ENCODE measurements at regions not wholly inside any gene's neighbourhood (a gene's known extent, or its start where the extent isn't known, plus 50 kb on each side); places are given as distances from the start of the nearest gene placed in this dataset.

- no peaks in the 10 kb centered on the region for H3K4me1 ChIP-seq (ENCODE audit: control insufficient read depth in 3 of 3, insufficient read depth in 3 of 3, low read length in 3 of 3)
- H3K27ac ChIP-seq (ENCODE audit: low read depth, low read length): no peak overlapping the region
- H3K4me3 ChIP-seq (ENCODE audit: low read length in 3 of 3): no peak overlapping the region
- H3K27me3 ChIP-seq (ENCODE audit: control insufficient read depth in 3 of 3, insufficient read depth in 3 of 3, low read length in 3 of 3): no peaks in the 10 kb centered on the region
- no peak overlapping the region for H3K9ac ChIP-seq (ENCODE audit: low read depth in 1 of 3, low read length in 3 of 3)
- no peaks in the 10 kb centered on the region for H3K9me3 ChIP-seq (ENCODE audit: control insufficient read depth in 3 of 3, low read length in 3 of 3)
- H3K36me3 ChIP-seq (ENCODE audit: control insufficient read depth in 3 of 3, insufficient read depth in 3 of 3, low read length in 3 of 3): no peaks in the 10 kb centered on the region
Measured at GRCh38 chr11:127873478-127873877, 713.9 kb downstream of the ETS1 start.

- Histone ChIP-seq H3K9ac (ENCODE audit: low read depth in 1 of 3, low read length in 3 of 3) (no peak overlapping the region), H3K27me3 (ENCODE audit: control insufficient read depth in 3 of 3, insufficient read depth in 3 of 3, low read length in 3 of 3) (no peaks in the 10 kb centered on the region), H3K27ac (ENCODE audit: low read depth, low read length) (no peak overlapping the region), H3K4me3 (ENCODE audit: low read length in 3 of 3) (no peak overlapping the region), H3K36me3 (ENCODE audit: control insufficient read depth in 3 of 3, insufficient read depth in 3 of 3, low read length in 3 of 3) (no peaks in the 10 kb centered on the region), H3K4me1 (ENCODE audit: control insufficient read depth in 3 of 3, insufficient read depth in 3 of 3, low read length in 3 of 3) (no peaks in the 10 kb centered on the region), H3K9me3 (ENCODE audit: control insufficient read depth in 3 of 3, low read length in 3 of 3) (no peaks in the 10 kb centered on the region)
Measured at GRCh38 chr11:127866109-127866508, 721.2 kb downstream of the ETS1 start.

GRCh38 chr11:127864861-127865260 lies 722.5 kb downstream of the ETS1 start:
- no peak overlapping the region for H3K27ac ChIP-seq (ENCODE audit: low read depth, low read length)
- H3K4me1 ChIP-seq (ENCODE audit: control insufficient read depth in 3 of 3, insufficient read depth in 3 of 3, low read length in 3 of 3): no peaks in the 10 kb centered on the region
- no peak overlapping the region for H3K9ac ChIP-seq (ENCODE audit: low read depth in 1 of 3, low read length in 3 of 3)
- no peak overlapping the region for H3K4me3 ChIP-seq (ENCODE audit: low read length in 3 of 3)
- no peaks in the 10 kb centered on the region for H3K36me3 ChIP-seq (ENCODE audit: control insufficient read depth in 3 of 3, insufficient read depth in 3 of 3, low read length in 3 of 3)
- H3K27me3 ChIP-seq (ENCODE audit: control insufficient read depth in 3 of 3, insufficient read depth in 3 of 3, low read length in 3 of 3): no peaks in the 10 kb centered on the region
- H3K9me3 ChIP-seq (ENCODE audit: control insufficient read depth in 3 of 3, low read length in 3 of 3): no peaks in the 10 kb centered on the region

- Histone ChIP-seq H3K4me1 (ENCODE audit: control insufficient read depth in 3 of 3, insufficient read depth in 3 of 3, low read length in 3 of 3) (no peaks in the 10 kb centered on the region), H3K27ac (ENCODE audit: low read depth, low read length) (no peak overlapping the region), H3K9me3 (ENCODE audit: control insufficient read depth in 3 of 3, low read length in 3 of 3) (no peaks in the 10 kb centered on the region), H3K36me3 (ENCODE audit: control insufficient read depth in 3 of 3, insufficient read depth in 3 of 3, low read length in 3 of 3) (no peaks in the 10 kb centered on the region), H3K9ac (ENCODE audit: low read depth in 1 of 3, low read length in 3 of 3) (no peak overlapping the region), H3K27me3 (ENCODE audit: control insufficient read depth in 3 of 3, insufficient read depth in 3 of 3, low read length in 3 of 3) (no peaks in the 10 kb centered on the region), H3K4me3 (ENCODE audit: low read length in 3 of 3) (no peak overlapping the region)
Measured at GRCh38 chr11:127862406-127862805, 725.0 kb downstream of the ETS1 start.

GRCh38 chr11:127859941-127860354 lies 727.4 kb downstream of the ETS1 start:
- H3K4me3 ChIP-seq (ENCODE audit: low read length in 3 of 3): no peak overlapping the region
- H3K9ac ChIP-seq (ENCODE audit: low read depth in 1 of 3, low read length in 3 of 3): no peak overlapping the region
- no peaks in the 10 kb centered on the region for H3K4me1 ChIP-seq (ENCODE audit: control insufficient read depth in 3 of 3, insufficient read depth in 3 of 3, low read length in 3 of 3)
- H3K9me3 ChIP-seq (ENCODE audit: control insufficient read depth in 3 of 3, low read length in 3 of 3): no peaks in the 10 kb centered on the region
- H3K27me3 ChIP-seq (ENCODE audit: control insufficient read depth in 3 of 3, insufficient read depth in 3 of 3, low read length in 3 of 3): no peaks in the 10 kb centered on the region
- no peaks in the 10 kb centered on the region for H3K36me3 ChIP-seq (ENCODE audit: control insufficient read depth in 3 of 3, insufficient read depth in 3 of 3, low read length in 3 of 3)
- no peak overlapping the region for H3K27ac ChIP-seq (ENCODE audit: low read depth, low read length)

- no peak overlapping the region for H3K9ac ChIP-seq (ENCODE audit: low read depth in 1 of 3, low read length in 3 of 3)
- no peak overlapping the region for H3K4me3 ChIP-seq (ENCODE audit: low read length in 3 of 3)
- H3K27ac ChIP-seq (ENCODE audit: low read depth, low read length): no peak overlapping the region
- H3K9me3 ChIP-seq (ENCODE audit: control insufficient read depth in 3 of 3, low read length in 3 of 3): no peaks in the 10 kb centered on the region
- no peaks in the 10 kb centered on the region for H3K27me3 ChIP-seq (ENCODE audit: control insufficient read depth in 3 of 3, insufficient read depth in 3 of 3, low read length in 3 of 3)
- no peaks in the 10 kb centered on the region for H3K4me1 ChIP-seq (ENCODE audit: control insufficient read depth in 3 of 3, insufficient read depth in 3 of 3, low read length in 3 of 3)
- H3K36me3 ChIP-seq (ENCODE audit: control insufficient read depth in 3 of 3, insufficient read depth in 3 of 3, low read length in 3 of 3): no peaks in the 10 kb centered on the region
Measured at GRCh38 chr11:127844876-127845275, 742.5 kb downstream of the ETS1 start.

GRCh38 chr11:127843483-127844396 lies 743.6 kb downstream of the ETS1 start:
- H3K9me3 ChIP-seq (ENCODE audit: control insufficient read depth in 3 of 3, low read length in 3 of 3): no peaks in the 10 kb centered on the region
- no peaks in the 10 kb centered on the region for H3K36me3 ChIP-seq (ENCODE audit: control insufficient read depth in 3 of 3, insufficient read depth in 3 of 3, low read length in 3 of 3)
- H3K27me3 ChIP-seq (ENCODE audit: control insufficient read depth in 3 of 3, insufficient read depth in 3 of 3, low read length in 3 of 3): no peaks in the 10 kb centered on the region
- H3K4me3 ChIP-seq (ENCODE audit: low read length in 3 of 3): no peak overlapping the region
- H3K4me1 ChIP-seq (ENCODE audit: control insufficient read depth in 3 of 3, insufficient read depth in 3 of 3, low read length in 3 of 3): no peaks in the 10 kb centered on the region
- H3K9ac ChIP-seq (ENCODE audit: low read depth in 1 of 3, low read length in 3 of 3): no peak overlapping the region
- no peak overlapping the region for H3K27ac ChIP-seq (ENCODE audit: low read depth, low read length)

- Histone ChIP-seq H3K4me1 (ENCODE audit: control insufficient read depth in 3 of 3, insufficient read depth in 3 of 3, low read length in 3 of 3) (no peaks in the 10 kb centered on the region), H3K4me3 (ENCODE audit: low read length in 3 of 3) (no peak overlapping the region), H3K9me3 (ENCODE audit: control insufficient read depth in 3 of 3, low read length in 3 of 3) (no peaks in the 10 kb centered on the region), H3K27me3 (ENCODE audit: control insufficient read depth in 3 of 3, insufficient read depth in 3 of 3, low read length in 3 of 3) (no peaks in the 10 kb centered on the region), H3K36me3 (ENCODE audit: control insufficient read depth in 3 of 3, insufficient read depth in 3 of 3, low read length in 3 of 3) (no peaks in the 10 kb centered on the region), H3K9ac (ENCODE audit: low read depth in 1 of 3, low read length in 3 of 3) (no peak overlapping the region), H3K27ac (ENCODE audit: low read depth, low read length) (no peak overlapping the region)
Measured at GRCh38 chr11:127825183-127825582, 762.2 kb downstream of the ETS1 start.

- no peak overlapping the region for H3K4me3 ChIP-seq (ENCODE audit: low read length in 3 of 3)
- H3K36me3 ChIP-seq (ENCODE audit: control insufficient read depth in 3 of 3, insufficient read depth in 3 of 3, low read length in 3 of 3): no peaks in the 10 kb centered on the region
- H3K27me3 ChIP-seq (ENCODE audit: control insufficient read depth in 3 of 3, insufficient read depth in 3 of 3, low read length in 3 of 3): no peaks in the 10 kb centered on the region
- H3K9ac ChIP-seq (ENCODE audit: low read depth in 1 of 3, low read length in 3 of 3): no peak overlapping the region
- no peaks in the 10 kb centered on the region for H3K4me1 ChIP-seq (ENCODE audit: control insufficient read depth in 3 of 3, insufficient read depth in 3 of 3, low read length in 3 of 3)
- no peaks in the 10 kb centered on the region for H3K9me3 ChIP-seq (ENCODE audit: control insufficient read depth in 3 of 3, low read length in 3 of 3)
- H3K27ac ChIP-seq (ENCODE audit: low read depth, low read length): no peak overlapping the region
Measured at GRCh38 chr11:127818625-127819024, 768.7 kb downstream of the ETS1 start.

- H3K4me1 ChIP-seq (ENCODE audit: control insufficient read depth in 3 of 3, insufficient read depth in 3 of 3, low read length in 3 of 3): no peaks in the 10 kb centered on the region
- H3K27ac ChIP-seq (ENCODE audit: low read depth, low read length): no peak overlapping the region
- no peak overlapping the region for H3K9ac ChIP-seq (ENCODE audit: low read depth in 1 of 3, low read length in 3 of 3)
- no peaks in the 10 kb centered on the region for H3K36me3 ChIP-seq (ENCODE audit: control insufficient read depth in 3 of 3, insufficient read depth in 3 of 3, low read length in 3 of 3)
- no peak overlapping the region for H3K4me3 ChIP-seq (ENCODE audit: low read length in 3 of 3)
- H3K27me3 ChIP-seq (ENCODE audit: control insufficient read depth in 3 of 3, insufficient read depth in 3 of 3, low read length in 3 of 3): no peaks in the 10 kb centered on the region
- no peaks in the 10 kb centered on the region for H3K9me3 ChIP-seq (ENCODE audit: control insufficient read depth in 3 of 3, low read length in 3 of 3)
Measured at GRCh38 chr11:127816962-127817361, 770.4 kb downstream of the ETS1 start.
